HepG2 (cell line): ENCODE measurements at regions not wholly inside any gene's neighbourhood (a gene's known extent, or its start where the extent isn't known, plus 50 kb on each side); places are given as distances from the start of the nearest gene placed in this dataset.

Experiments used
- ATAC-seq: fragments of 200-7000 bp; cut with Tn5 transposase; 3 replicates; pipeline ENCODE4 v1.9.1; 2020; ENCODE audit warnings: mild to moderate bottlenecking, moderate library complexity
- BruUV-seq: library from RNA; stranded (reverse); fragments of 400-500 nt; replicated peaks from 2 replicates; lab custom pipeline; 2021; lab: Mats Ljungman, UMichigan
- CTCF ChIA-PET: fragments of 300-600 bp; formaldehyde crosslinking; extraction: SDS; loops from one replicate; lab custom pipeline; 2021; ENCODE audit warnings: low total read pairs, inconsistent platforms, low intra/inter-chr PET ratio; lab: Yijun Ruan, JAX
- POLR2A ChIA-PET: fragments of 350-600 bp; sonication (Branson Sonifier 250); formaldehyde crosslinking; loops from one replicate; lab custom pipeline; 2020; ENCODE audit warnings: antibody characterized with exemption, inconsistent platforms; lab: Yijun Ruan, JAX
- DNase-seq: peaks from one replicate; pipeline ENCODE4 v3.0.0-alpha.2; 2015; ENCODE audit warnings: low spot score
- FAIRE-seq: peaks from 3 replicates; lab custom pipeline; 2011; peaks lifted over from hg19 to GRCh38; lab: Jason Lieb, UNC
- H2AFZ ChIP-seq: one replicate; pipeline ENCODE4 v1.6.1; 2011; ENCODE audit warnings: low read length, inconsistent platforms
- H3K27ac ChIP-seq: fragments of 300-600 bp; 3 replicates; pipeline ENCODE4 v1.8.0; 2011; ENCODE audit warnings: mixed run types, mild to moderate bottlenecking, mixed read lengths, low read length, inconsistent platforms; ENCODE audit not compliant: insufficient read depth; ENCODE audit errors: extremely low read length
- H3K27me3 ChIP-seq, 2 experiments: fragments of 200-600 bp in 1 of 2; 2 replicates in 1 of 2; 3 replicates in 1 of 2; pipeline versions ENCODE4 v1.6.0 to v1.8.0; 2011; ENCODE audit warnings: low read length in 2 of 2, mild to moderate bottlenecking in 2 of 2, moderate library complexity in 2 of 2, inconsistent platforms in 1 of 2; ENCODE audit not compliant: insufficient read depth in 2 of 2, control insufficient read depth in 1 of 2
- H3K36me3 ChIP-seq, 2 experiments: fragments of 200-600 bp in 1 of 2; replicated peaks in 1 of 2; 2 replicates in 1 of 2; 3 replicates in 1 of 2; pipeline versions ENCODE4 v1.5.1 to v1.8.0; 2011; ENCODE audit warnings: low read length in 2 of 2, inconsistent platforms in 1 of 2; ENCODE audit not compliant: insufficient read depth in 2 of 2, control insufficient read depth in 1 of 2
- H3K4me1 ChIP-seq: 2 replicates; pipeline ENCODE4 v1.5.1; 2012; ENCODE audit warnings: low read length, inconsistent platforms; ENCODE audit not compliant: insufficient read depth
- H3K4me2 ChIP-seq: 2 replicates; pipeline ENCODE4 v1.6.0; 2011; ENCODE audit warnings: low read depth, low read length, inconsistent platforms
- H3K4me3 ChIP-seq, 3 experiments: fragments of 200-600 bp in 1 of 3; sonication (generic), shearing (Covaris generic) in 1 of 3; replicated peaks in 1 of 3; 2 replicates each; pipeline ENCODE4 v1.5.1; 2011 to 2016; ENCODE audit warnings: low read length in 3 of 3, inconsistent platforms in 2 of 3, low read depth in 2 of 3, mild to moderate bottlenecking in 2 of 3, control low read depth in 1 of 3, mixed read lengths in 1 of 3; ENCODE audit not compliant: insufficient read depth in 1 of 3
- H3K79me2 ChIP-seq: one replicate; pipeline ENCODE4 v1.6.1; 2011; ENCODE audit warnings: low read length, inconsistent platforms; ENCODE audit not compliant: insufficient read depth
- H3K9ac ChIP-seq: 2 replicates; pipeline ENCODE4 v1.6.0; 2011; ENCODE audit warnings: mild to moderate bottlenecking, low read depth, low read length, inconsistent platforms; ENCODE audit not compliant: insufficient read depth
- H3K9me3 ChIP-seq: 2 replicates; pipeline ENCODE4 v1.5.1; 2012; ENCODE audit warnings: mild to moderate bottlenecking, low read length
- H4K20me1 ChIP-seq: 2 replicates; pipeline ENCODE4 v1.6.0; 2011; ENCODE audit warnings: inconsistent platforms, mild to moderate bottlenecking, low read length, moderate library complexity; ENCODE audit not compliant: insufficient read depth
- BCL3 ChIP-seq: sonication (generic); formaldehyde crosslinking; IDR thresholded peaks from 2 replicates; pipeline ENCODE4 v1.5.1; 2020; ENCODE audit warnings: mild to moderate bottlenecking, missing genetic modification reagents, moderate library complexity
- CBFB ChIP-seq: sonication (generic); formaldehyde crosslinking; IDR thresholded peaks from 2 replicates; pipeline ENCODE4 v1.4.0; 2020; ENCODE audit warnings: missing genetic modification reagents
- KDM5B ChIP-seq: sonication (generic); formaldehyde crosslinking; IDR thresholded peaks from 2 replicates; pipeline ENCODE4 v1.4.0; 2020; ENCODE audit warnings: missing genetic modification reagents, mild to moderate bottlenecking, borderline replicate concordance
- NCOA1 ChIP-seq: sonication (generic); formaldehyde crosslinking; IDR thresholded peaks from 2 replicates; pipeline ENCODE4 v1.9.0; 2021; ENCODE audit warnings: missing genetic modification reagents
- SALL1 ChIP-seq: sonication (generic); formaldehyde crosslinking; IDR thresholded peaks from 2 replicates; pipeline ENCODE4 v1.8.0; 2022; ENCODE audit warnings: mild to moderate bottlenecking, missing genetic modification reagents
- THAP11 ChIP-seq: IDR thresholded peaks from 2 replicates; pipeline ENCODE4 v1.6.1; 2016; ENCODE audit warnings: missing biosample characterization, missing genetic modification reagents
- XRCC5 ChIP-seq: fragments of 200-400 bp; formaldehyde crosslinking; optimal IDR thresholded peaks from 2 replicates; pipeline ENCODE3; 2017; ENCODE audit warnings: mild to moderate bottlenecking, low read length
- ZBTB25 ChIP-seq: IDR thresholded peaks from 2 replicates; pipeline ENCODE4 v1.6.1; 2018; ENCODE audit warnings: missing genetic modification reagents
- ZNF101 ChIP-seq: sonication (generic); formaldehyde crosslinking; IDR thresholded peaks from 2 replicates; pipeline ENCODE4 v1.4.0; 2020; ENCODE audit warnings: mild to moderate bottlenecking, low read depth, missing genetic modification reagents, borderline replicate concordance
- ZNF318 ChIP-seq: sonication (generic); formaldehyde crosslinking; IDR thresholded peaks from 2 replicates; pipeline ENCODE4 v1.4.0; 2020; ENCODE audit warnings: mild to moderate bottlenecking, missing genetic modification reagents
- ZNF720 ChIP-seq: sonication (generic); formaldehyde crosslinking; IDR thresholded peaks from 2 replicates; pipeline ENCODE4 v1.4.0; 2020; ENCODE audit warnings: missing genetic modification reagents
- WGBS: methylation state at CpG from one replicate; pipeline ENCODE4 v1.1.6; 2017; ENCODE audit warnings: low lambda C conversion rate; 5-methylcytosine and 5-hydroxymethylcytosine counted together
- in situ Hi-C: cut with HindIII; loops from 2 replicates; pipeline ENCODE4 v1.10.0; 2017; ENCODE audit warnings: low pct_unique_long_range_greater_than_20kb; ENCODE audit not compliant: extremely low pct_ligation_motif_present
- intact Hi-C: fragments of 100-400 bp; cut with micrococcal nuclease; formaldehyde crosslinking; loops from one replicate; pipeline ENCODE4 v1.10.0; 2022; ENCODE audit not compliant: unreplicated experiment
- TF ChIP-seq, protein P1 (sequence below): sonication (generic); formaldehyde crosslinking; IDR thresholded peaks from 2 replicates; pipeline ENCODE4 v1.5.0; 2020; ENCODE audit warnings: missing genetic modification reagents

DNA sequence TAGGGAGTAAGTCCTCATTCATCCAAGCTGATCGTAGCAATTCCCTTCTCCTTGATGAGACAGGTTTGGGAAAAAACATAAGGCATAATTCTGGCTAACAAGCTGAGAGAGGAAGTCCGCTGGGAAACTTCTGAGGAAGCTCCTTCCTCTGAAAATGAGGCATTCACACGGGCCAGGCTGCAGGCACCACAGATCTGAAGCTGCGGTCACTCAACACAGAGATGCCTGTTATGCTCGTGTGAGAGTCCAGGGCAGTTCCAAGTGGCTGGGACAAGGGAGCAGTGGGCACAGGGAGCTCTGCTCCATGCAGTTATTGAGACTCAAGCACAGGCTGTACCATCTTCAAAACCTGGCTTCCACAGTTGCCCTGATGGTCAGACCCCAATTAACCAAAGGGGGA lies 200.9 kb upstream of the ID2 start:
- TF ChIP-seq BCL3 (CRISPR knock-in tag) = no peak
- TF ChIP-seq SALL1 = no peak
- TF ChIP-seq, protein P1, sequence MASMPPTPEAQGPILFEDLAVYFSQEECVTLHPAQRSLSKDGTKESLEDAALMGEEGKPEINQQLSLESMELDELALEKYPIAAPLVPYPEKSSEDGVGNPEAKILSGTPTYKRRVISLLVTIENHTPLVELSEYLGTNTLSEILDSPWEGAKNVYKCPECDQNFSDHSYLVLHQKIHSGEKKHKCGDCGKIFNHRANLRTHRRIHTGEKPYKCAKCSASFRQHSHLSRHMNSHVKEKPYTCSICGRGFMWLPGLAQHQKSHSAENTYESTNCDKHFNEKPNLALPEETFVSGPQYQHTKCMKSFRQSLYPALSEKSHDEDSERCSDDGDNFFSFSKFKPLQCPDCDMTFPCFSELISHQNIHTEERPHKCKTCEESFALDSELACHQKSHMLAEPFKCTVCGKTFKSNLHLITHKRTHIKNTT (CRISPR knock-in tag) = no peak
- TF ChIP-seq NCOA1 = no peak
- TF ChIP-seq KDM5B (CRISPR knock-in tag) = no peak
- TF ChIP-seq CBFB = no peak
- TF ChIP-seq ZBTB25 (CRISPR knock-in tag) = no peak
- TF ChIP-seq ZNF101 (CRISPR knock-in tag) = no peak
- no peak for TF ChIP-seq ZNF318 (CRISPR knock-in tag)
- TF ChIP-seq THAP11 (CRISPR knock-in tag) = no peak
- TF ChIP-seq XRCC5 = no peak
- no peak for TF ChIP-seq ZNF720
- 14% methylated on average over 5 of the region's 5 CpGs for WGBS

More for the DNA sequence above, 200.9 kb upstream of the ID2 start:
- Histone ChIP-seq H3K9ac (no peak overlapping the region), H3K27ac (no peak overlapping the region), H3K27me3 (peaks cover 0 to 14% of the 10 kb centered on the region in 2 experiments; a peak in 3 of 5 replicates), H2AFZ (no peak overlapping the region), H3K4me2 (no peak overlapping the region), H4K20me1 (no peaks in the 10 kb centered on the region), H3K36me3 (no peaks in the 10 kb centered on the region), H3K9me3 (no peaks in the 10 kb centered on the region), H3K4me1 (peaks cover 21% of the 10 kb centered on the region), H3K79me2 (no peaks in the 10 kb centered on the region), H3K4me3 (no peak overlapping the region)
- ATAC-seq (peak; percentile 40; the same call in 1 of the 3 replicates), FAIRE-seq (no peak), DNase-seq (no peak)
- no TSS peak for BruUV-seq
- in situ Hi-C loops = no loop called here
- ChIA-PET POLR2A (no interaction called here), CTCF (no interaction called here)
- intact Hi-C loops = no loop called here
